ENCODE measurements at regions not wholly inside any gene's neighbourhood (a gene's known extent, or its start where the extent isn't known, plus 50 kb on each side); places are given as distances from the start of the nearest gene placed in this dataset.

DNA sequence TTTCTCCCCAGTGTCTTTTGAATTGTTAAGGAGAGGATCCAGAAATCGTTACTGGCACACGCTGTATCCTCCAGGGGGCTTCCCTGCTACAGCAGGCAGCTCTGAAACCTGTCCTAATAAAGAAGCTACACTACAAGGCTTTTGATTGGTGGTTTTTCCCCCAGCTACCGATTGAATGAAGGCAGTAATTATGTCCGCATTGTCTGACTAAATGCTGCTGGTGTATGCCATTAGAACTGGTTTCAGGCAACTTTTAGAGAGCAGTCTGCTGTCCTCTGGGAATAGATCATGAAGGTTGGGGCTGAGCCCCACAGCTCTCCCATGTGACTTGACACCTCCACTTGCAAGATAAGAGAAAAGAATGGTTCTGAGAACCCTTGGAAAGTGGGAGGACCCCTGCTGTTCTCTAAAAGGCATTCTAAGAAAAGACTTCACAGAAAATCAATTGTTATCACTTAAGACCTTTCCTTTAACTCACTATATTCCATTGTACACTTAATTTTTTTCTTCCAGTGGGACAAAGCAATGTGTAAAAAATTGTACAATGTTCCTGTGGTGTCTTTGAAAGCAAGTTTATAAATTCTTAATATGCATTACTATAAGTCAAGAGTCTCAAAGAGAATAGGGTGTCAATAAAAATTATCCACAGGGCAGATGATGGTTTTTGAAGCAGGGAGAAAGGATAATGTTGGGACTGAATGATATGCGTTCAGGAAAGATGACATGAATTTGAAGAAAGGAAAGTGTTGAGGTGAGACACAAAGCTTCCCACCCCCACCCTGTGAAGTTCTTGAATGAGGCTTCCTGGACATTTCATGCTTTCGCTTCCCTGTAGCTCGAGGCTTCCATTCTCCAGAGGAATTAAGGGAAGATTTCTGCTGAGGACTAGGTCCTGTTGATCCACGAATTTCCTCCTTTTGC is 53.0 kb upstream of the DAZL start:
- TF ChIP-seq, protein P1, sequence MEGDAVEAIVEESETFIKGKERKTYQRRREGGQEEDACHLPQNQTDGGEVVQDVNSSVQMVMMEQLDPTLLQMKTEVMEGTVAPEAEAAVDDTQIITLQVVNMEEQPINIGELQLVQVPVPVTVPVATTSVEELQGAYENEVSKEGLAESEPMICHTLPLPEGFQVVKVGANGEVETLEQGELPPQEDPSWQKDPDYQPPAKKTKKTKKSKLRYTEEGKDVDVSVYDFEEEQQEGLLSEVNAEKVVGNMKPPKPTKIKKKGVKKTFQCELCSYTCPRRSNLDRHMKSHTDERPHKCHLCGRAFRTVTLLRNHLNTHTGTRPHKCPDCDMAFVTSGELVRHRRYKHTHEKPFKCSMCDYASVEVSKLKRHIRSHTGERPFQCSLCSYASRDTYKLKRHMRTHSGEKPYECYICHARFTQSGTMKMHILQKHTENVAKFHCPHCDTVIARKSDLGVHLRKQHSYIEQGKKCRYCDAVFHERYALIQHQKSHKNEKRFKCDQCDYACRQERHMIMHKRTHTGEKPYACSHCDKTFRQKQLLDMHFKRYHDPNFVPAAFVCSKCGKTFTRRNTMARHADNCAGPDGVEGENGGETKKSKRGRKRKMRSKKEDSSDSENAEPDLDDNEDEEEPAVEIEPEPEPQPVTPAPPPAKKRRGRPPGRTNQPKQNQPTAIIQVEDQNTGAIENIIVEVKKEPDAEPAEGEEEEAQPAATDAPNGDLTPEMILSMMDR (IDR thresholded peaks at IDR 0.05; ENCODE audit: borderline replicate concordance, insufficient read depth, low read depth, low read length) = no peak
- H3K4me3 ChIP-seq (ENCODE audit: low read depth, low read length) = no peak overlapping the region

DNA sequence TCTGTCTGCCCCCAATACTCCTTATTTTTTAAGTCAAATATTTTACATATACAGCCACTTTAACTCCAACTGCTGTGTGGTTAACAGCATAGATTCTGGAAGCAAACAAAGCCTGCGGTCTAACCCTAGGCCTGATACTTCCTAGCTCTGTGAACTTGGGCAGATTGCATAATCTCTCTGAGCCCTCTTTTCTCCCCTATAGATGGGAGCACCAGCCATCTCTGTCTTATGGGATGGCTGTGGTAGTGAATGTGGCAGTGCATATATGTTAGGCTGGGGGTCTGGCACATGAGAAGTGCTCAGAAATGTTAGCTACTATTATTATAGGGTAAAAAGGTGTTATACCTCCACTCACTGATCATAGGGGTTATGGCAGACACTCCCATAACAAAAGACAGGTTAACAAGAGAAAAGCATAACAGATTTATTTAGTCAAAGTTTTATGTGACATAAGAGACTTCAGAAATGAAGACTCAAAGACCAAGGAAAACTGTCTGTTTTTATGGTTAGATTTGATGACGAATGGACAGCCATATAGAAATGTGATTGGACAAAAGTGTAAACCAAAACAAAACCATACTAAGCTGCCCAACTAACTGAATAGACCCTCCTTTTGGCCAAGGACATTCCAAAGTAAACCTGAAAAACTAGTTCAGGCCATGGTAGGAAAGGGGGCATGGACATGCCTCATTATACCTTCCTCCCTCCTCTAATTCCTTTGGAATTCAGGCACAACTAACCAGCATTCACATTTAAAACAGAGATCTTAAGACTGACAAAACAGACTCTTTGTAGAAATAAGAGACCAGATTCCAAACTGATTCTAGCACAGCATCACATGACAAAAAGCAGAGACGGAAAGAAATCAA is 53.9 kb upstream of the DAZL start:
- TF ChIP-seq, protein P1 (IDR thresholded peaks at IDR 0.05; ENCODE audit: borderline replicate concordance, insufficient read depth, low read depth, low read length) = no peak
- no peak overlapping the region for H3K4me3 ChIP-seq (ENCODE audit: low read depth, low read length)

DNA sequence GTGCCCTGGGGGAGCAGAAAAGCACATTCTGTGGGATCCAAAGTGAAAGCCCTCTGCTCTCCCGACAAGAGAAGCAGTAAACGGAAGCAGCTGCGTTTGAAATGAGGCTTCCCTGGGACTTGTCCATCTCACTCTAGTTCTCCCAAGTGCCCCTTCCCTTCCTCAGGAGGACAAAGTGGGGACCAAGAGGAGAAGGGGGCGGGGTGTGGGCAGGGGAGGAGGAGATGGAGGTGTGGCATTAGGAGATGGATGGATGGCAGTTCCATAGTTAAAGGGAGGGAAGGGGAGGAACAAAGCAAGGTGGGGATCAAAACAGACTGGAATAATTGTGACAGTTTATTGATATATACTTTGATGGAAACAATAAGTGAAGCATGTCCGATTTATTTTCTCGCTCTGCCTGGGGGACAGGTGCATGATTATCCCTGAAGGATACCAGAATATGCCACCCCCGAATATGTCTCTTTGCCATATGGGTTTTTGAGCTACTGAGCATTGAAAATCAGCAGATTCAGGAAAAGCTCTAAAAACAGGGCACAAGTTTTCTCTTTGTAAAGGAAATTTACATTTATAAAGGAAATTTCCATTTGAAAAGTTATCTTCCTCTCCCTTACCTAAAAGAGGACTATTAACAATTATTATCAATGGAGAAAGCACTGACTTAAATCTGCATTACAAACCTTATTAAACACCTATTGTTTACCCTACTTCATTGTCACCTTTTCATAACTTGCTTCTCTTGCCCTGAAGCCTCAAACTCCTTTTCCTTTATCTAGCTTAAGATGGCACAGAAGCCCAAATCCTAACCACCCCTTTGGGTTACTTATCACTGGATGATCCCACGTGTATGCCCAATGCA is 58.9 kb upstream of the DAZL start:
- no peak overlapping the region for H3K4me3 ChIP-seq (ENCODE audit: low read depth, low read length)
- TF ChIP-seq, protein P1 (IDR thresholded peaks at IDR 0.05; ENCODE audit: borderline replicate concordance, insufficient read depth, low read depth, low read length) = no peak

DNA sequence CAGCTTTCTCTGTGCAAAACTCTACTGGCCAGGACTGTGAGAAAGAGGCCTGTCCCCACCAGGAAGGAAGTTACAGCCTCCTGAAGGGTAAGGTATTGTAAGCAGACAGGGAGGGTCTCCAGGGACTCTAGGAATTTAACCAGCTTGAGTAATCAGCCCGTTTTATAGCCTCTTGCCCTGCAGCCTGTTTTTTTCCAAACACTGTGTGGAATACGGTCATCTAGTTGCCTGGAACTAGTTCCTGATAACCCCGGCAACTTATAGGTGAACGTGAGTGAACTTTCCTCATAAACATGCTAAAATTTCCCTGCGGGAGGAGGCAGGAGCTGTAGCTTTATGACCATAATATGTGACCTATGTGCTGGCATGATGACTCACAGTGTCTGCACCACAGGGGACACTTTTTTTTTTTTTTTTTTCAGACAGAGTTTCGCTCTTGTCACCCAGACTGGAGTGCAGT is 60.1 kb upstream of the DAZL start:
- no peak overlapping the region for H3K4me3 ChIP-seq (ENCODE audit: low read depth, low read length)
- TF ChIP-seq, protein P1 (IDR thresholded peaks at IDR 0.05; ENCODE audit: borderline replicate concordance, insufficient read depth, low read depth, low read length) = no peak

DNA sequence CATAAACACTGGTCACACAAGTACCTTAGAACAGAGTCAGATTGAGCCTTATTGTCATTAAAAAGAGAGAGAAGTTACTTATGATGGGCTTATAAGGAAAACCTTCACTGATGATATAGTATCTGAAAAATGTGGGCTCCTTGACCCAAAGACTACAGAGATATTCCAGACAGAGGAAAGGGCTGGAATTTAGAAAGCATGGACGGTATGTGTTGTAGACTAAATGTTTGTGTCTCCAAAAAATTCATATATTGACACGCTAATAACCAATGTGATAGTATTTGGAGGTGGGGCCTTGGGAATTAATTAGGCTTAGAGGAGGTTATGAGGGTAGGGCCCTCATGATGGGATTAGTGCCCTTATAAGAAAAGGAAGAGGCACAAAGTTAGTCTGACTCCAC is 61.0 kb upstream of the DAZL start:
- TF ChIP-seq, protein P1 (IDR thresholded peaks at IDR 0.05; ENCODE audit: borderline replicate concordance, insufficient read depth, low read depth, low read length) = no peak
- no peak overlapping the region for H3K4me3 ChIP-seq (ENCODE audit: low read depth, low read length)

DNA sequence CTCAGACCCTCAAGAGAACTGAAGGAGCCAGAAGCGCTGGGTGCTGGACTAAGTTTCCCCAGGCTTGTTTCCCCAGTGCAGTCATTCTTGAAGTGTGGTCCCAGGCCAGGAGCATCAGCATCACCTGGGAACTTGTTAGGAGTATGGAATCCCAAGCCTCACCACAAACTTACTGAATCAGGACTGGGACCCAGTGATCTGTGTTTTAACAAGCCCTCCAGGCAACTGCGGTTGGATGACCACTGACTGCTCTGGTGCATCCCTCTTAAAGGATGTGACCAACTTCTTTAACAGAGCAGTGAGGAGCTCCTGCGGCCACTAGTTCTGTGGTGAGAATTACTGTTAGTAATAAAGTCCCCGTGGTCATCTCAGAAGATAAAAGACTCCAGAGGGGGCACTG is 62.4 kb upstream of the DAZL start:
- TF ChIP-seq, protein P1 (IDR thresholded peaks at IDR 0.05; ENCODE audit: borderline replicate concordance, insufficient read depth, low read depth, low read length) = no peak
- H3K4me3 ChIP-seq (ENCODE audit: low read depth, low read length) = no peak overlapping the region

Measured in GM12875 (cell line).